Endothelial cell of umbilical vein (primary cell): ENCODE measurements at regions not wholly inside any gene's neighbourhood (a gene's known extent, or its start where the extent isn't known, plus 50 kb on each side); places are given as distances from the start of the nearest gene placed in this dataset.

Experiments
- EZH2 ChIP-seq: IDR thresholded peaks from 2 replicates; pipeline ENCODE4 v1.6.1; 2012; ENCODE audit warnings: borderline replicate concordance, low read depth, mild to moderate bottlenecking, moderate library complexity, low read length, inconsistent platforms; ENCODE audit not compliant: severe bottlenecking
- FOS ChIP-seq: IDR thresholded peaks from 2 replicates; pipeline ENCODE4 v1.6.1; 2011; ENCODE audit warnings: mild to moderate bottlenecking, low read length, moderate library complexity, borderline replicate concordance; ENCODE audit not compliant: insufficient read depth
- GATA2 ChIP-seq: IDR thresholded peaks from 2 replicates; pipeline ENCODE4 v1.7.0; 2011; ENCODE audit warnings: low read depth, mild to moderate bottlenecking, moderate library complexity, mixed read lengths, low read length; ENCODE audit not compliant: insufficient read length, insufficient read depth
- JUN ChIP-seq: IDR thresholded peaks from 2 replicates; pipeline ENCODE4 v1.6.1; 2011; ENCODE audit warnings: borderline replicate concordance, low read depth; ENCODE audit not compliant: insufficient read length, insufficient read depth
- MYC ChIP-seq: IDR thresholded peaks from one replicate; pipeline ENCODE4 v1.6.1; 2011; ENCODE audit warnings: mild to moderate bottlenecking, low read depth, low read length
- POLR2A ChIP-seq: IDR thresholded peaks from 2 replicates; pipeline ENCODE4 v1.6.1; 2012; ENCODE audit warnings: low read depth, mild to moderate bottlenecking, control low read depth, low read length
- POLR2AphosphoS5 ChIP-seq: IDR thresholded peaks from 2 replicates; pipeline ENCODE4 v1.6.1; 2012; ENCODE audit warnings: low read depth, mild to moderate bottlenecking, control low read depth, low read length, moderate library complexity; ENCODE audit not compliant: insufficient read depth
- TF ChIP-seq, protein P1 (sequence below), 2 donors: IDR thresholded peaks; 1 replicate in 1 of 2; 2 replicates in 1 of 2; pipeline ENCODE4 v1.5.1; 2011; ENCODE audit warnings: low read length in 2 of 2, mild to moderate bottlenecking in 2 of 2, moderate library complexity in 2 of 2, control low read depth in 1 of 2, inconsistent platforms in 1 of 2, low read depth in 1 of 2; ENCODE audit not compliant: insufficient read depth in 1 of 2; ENCODE audit errors: extremely low read depth in 1 of 2
- TF ChIP-seq, protein P2 (sequence below): IDR thresholded peaks from 2 replicates; pipeline ENCODE4 v1.6.1; 2011; ENCODE audit not compliant: insufficient read depth, insufficient read length

DNA sequence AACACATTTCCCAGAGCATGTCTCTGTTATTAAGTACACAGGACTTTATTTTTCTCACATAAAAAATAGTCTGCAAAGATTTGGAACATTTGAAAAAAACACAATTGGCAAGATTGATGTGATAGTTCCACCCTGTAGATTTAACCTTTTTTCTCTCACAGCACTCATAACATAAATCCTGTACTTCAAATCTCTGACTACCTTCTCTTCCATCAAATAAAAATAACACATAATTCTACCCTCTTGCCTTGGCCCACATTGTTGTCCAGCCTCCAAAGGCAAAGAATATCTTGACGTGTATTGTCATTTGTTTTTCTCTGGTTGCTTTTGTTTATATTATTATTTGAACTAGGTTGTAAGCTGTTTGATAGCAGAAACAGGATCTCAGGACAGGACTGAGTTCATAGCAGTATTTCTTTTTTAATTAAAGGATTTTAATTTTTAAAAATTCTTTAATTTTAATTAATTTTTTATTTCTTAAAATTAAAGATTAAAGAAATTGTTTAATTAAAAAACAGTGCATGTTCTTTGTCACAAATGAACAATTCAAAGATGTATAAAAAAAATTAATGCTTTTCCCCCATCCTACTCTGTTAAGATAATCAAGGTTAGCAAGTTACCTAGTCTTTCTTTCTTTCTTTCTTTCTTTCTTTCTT, 69.1 kb upstream of the PCSK1 start:
- TF ChIP-seq, protein P1, sequence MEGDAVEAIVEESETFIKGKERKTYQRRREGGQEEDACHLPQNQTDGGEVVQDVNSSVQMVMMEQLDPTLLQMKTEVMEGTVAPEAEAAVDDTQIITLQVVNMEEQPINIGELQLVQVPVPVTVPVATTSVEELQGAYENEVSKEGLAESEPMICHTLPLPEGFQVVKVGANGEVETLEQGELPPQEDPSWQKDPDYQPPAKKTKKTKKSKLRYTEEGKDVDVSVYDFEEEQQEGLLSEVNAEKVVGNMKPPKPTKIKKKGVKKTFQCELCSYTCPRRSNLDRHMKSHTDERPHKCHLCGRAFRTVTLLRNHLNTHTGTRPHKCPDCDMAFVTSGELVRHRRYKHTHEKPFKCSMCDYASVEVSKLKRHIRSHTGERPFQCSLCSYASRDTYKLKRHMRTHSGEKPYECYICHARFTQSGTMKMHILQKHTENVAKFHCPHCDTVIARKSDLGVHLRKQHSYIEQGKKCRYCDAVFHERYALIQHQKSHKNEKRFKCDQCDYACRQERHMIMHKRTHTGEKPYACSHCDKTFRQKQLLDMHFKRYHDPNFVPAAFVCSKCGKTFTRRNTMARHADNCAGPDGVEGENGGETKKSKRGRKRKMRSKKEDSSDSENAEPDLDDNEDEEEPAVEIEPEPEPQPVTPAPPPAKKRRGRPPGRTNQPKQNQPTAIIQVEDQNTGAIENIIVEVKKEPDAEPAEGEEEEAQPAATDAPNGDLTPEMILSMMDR (IDR thresholded peaks at IDR 0.05; ENCODE audit: extremely low read depth in 1 of 2, insufficient read depth in 1 of 2, low read depth in 1 of 2, low read length in 2 of 2): no peak
- TF ChIP-seq POLR2AphosphoS5 (no peak), POLR2A (no peak), JUN (no peak), EZH2 (no peak), GATA2 (no peak), FOS (no peak), MYC (no peak)
- TF ChIP-seq, protein P2, sequence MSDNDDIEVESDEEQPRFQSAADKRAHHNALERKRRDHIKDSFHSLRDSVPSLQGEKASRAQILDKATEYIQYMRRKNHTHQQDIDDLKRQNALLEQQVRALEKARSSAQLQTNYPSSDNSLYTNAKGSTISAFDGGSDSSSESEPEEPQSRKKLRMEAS: no peak
